Mucosa of descending colon (tissue), 3 donors: ENCODE measurements at regions not wholly inside any gene's neighbourhood (a gene's known extent, or its start where the extent isn't known, plus 50 kb on each side); places are given as distances from the start of the nearest gene placed in this dataset.

Experiments
- ATAC-seq: fragments of 200-7000 bp; cut with Tn5 transposase; one replicate; pipeline ENCODE4 v1.9.1; 2020; ENCODE audit warnings: mild to moderate bottlenecking, moderate library complexity
- DNase-seq, 3 donors: peaks; one replicate each; pipeline ENCODE4 v3.0.0-alpha.2; 2020
- H3K36me3 ChIP-seq: fragments of 200-600 bp; one replicate; pipeline ENCODE4 v1.8.0; 2021; ENCODE audit warnings: low read depth, mild to moderate bottlenecking
- H3K4me1 ChIP-seq: fragments of 200-600 bp; one replicate; pipeline ENCODE4 v1.8.0; 2021; ENCODE audit warnings: low read depth, mild to moderate bottlenecking
- H3K4me3 ChIP-seq: fragments of 200-600 bp; one replicate; pipeline ENCODE4 v1.8.0; 2021; ENCODE audit warnings: mild to moderate bottlenecking
- H3K9me3 ChIP-seq: fragments of 200-600 bp; one replicate; pipeline ENCODE4 v1.8.0; 2021; ENCODE audit warnings: mild to moderate bottlenecking
- intact Hi-C, 2 donors: fragments of 100-400 bp; cut with DNase I in 1 of 2; cut with micrococcal nuclease in 1 of 2; formaldehyde crosslinking; loops; one replicate each; pipeline versions ENCODE4 v1.11.0 to v1.11.1; 2022; cut with DNase I, micrococcal nuclease
- TF ChIP-seq, protein P1 (sequence below): fragments of 200-600 bp; IDR thresholded peaks from one replicate; pipeline ENCODE4 v1.8.0; 2022; ENCODE audit warnings: antibody characterized with exemption, mild to moderate bottlenecking
- donor health status: DM: no; HTN: no; CAD: no; lungs with moderate emphysema.
- donor health status: DM: no; HTN: no; CAD: no.
- donor health status: DM: no; HTN: yes; CAD: no.

DNA sequence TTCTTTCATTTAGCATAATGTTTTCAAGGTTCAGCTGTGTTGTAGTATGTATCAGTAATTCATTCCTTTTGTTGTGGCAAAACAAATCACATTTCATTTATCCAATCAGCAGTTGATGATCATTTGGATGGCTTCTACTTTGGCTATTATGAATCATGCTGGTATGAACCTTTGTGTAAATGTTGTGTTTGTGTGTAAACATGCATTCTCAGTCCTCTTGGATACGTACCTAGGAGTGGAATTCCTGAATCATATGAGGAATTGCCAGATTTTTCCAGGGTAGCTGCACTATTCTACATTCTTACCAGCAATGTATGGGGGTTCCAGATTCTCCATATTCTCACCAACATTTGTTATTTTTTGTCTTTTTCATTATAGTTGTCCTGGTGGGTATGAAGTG lies 578.5 kb upstream of the MKI67 start:
- no peak for ATAC-seq
- Histone ChIP-seq H3K4me3 (no peak overlapping the region), H3K36me3 (no peaks in the 10 kb centered on the region), H3K9me3 (no peaks in the 10 kb centered on the region), H3K4me1 (no peaks in the 10 kb centered on the region)
- TF ChIP-seq, protein P1, sequence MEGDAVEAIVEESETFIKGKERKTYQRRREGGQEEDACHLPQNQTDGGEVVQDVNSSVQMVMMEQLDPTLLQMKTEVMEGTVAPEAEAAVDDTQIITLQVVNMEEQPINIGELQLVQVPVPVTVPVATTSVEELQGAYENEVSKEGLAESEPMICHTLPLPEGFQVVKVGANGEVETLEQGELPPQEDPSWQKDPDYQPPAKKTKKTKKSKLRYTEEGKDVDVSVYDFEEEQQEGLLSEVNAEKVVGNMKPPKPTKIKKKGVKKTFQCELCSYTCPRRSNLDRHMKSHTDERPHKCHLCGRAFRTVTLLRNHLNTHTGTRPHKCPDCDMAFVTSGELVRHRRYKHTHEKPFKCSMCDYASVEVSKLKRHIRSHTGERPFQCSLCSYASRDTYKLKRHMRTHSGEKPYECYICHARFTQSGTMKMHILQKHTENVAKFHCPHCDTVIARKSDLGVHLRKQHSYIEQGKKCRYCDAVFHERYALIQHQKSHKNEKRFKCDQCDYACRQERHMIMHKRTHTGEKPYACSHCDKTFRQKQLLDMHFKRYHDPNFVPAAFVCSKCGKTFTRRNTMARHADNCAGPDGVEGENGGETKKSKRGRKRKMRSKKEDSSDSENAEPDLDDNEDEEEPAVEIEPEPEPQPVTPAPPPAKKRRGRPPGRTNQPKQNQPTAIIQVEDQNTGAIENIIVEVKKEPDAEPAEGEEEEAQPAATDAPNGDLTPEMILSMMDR = no peak
- intact Hi-C loops = no loop called here
- DNase-seq = no peak

DNA sequence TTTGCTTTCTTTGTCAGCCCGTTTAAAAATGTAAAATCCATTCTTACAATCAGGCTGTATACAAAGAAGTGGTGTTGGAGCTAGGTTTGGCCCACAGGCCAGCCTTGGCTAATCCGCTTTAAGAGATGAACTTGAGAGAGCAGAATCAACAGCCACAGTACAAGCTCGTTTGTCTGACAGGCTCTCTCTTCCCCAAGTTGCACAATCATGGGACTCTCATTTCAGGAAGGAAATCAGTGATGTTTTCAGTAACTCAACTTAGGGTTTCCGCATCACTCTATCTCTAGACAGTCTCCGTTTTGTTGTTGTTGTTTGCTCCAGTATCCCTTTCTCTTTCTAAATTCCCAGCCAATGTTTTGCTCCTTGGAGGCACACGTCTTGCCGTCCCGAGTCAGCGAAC lies 582.0 kb upstream of the MKI67 start:
- H3K4me1 ChIP-seq = no peaks in the 10 kb centered on the region
- ATAC-seq = no peak
- intact Hi-C loops = no loop called here
- H3K9me3 ChIP-seq = no peaks in the 10 kb centered on the region
- DNase-seq = no peak
- TF ChIP-seq, protein P1 = no peak
- no peaks in the 10 kb centered on the region for H3K36me3 ChIP-seq
- H3K4me3 ChIP-seq = no peak overlapping the region

DNA sequence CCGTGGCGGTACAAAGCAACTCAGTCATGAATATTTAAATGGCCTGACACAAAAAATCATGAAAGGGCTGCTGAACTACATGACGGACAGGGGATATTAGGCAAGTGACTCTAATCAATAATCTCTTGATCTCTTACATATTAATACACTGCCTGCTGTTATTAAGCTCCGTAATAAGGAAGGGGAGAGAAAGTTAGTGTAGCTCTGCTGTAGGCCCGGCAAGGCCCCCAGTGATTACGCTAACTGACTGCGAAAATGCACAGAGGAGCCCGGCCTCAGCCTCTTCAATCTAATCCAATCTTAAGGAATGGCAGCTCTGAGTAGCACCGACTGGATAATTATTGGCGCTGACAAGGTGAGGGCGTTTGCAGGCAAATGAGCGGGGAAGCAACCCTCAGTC lies 583.5 kb upstream of the MKI67 start:
- DNase-seq = no peak
- no peaks in the 10 kb centered on the region for H3K9me3 ChIP-seq
- no peaks in the 10 kb centered on the region for H3K4me1 ChIP-seq
- TF ChIP-seq, protein P1 = no peak
- intact Hi-C loops = no loop called here
- no peak for ATAC-seq
- no peak overlapping the region for H3K4me3 ChIP-seq
- no peaks in the 10 kb centered on the region for H3K36me3 ChIP-seq

DNA sequence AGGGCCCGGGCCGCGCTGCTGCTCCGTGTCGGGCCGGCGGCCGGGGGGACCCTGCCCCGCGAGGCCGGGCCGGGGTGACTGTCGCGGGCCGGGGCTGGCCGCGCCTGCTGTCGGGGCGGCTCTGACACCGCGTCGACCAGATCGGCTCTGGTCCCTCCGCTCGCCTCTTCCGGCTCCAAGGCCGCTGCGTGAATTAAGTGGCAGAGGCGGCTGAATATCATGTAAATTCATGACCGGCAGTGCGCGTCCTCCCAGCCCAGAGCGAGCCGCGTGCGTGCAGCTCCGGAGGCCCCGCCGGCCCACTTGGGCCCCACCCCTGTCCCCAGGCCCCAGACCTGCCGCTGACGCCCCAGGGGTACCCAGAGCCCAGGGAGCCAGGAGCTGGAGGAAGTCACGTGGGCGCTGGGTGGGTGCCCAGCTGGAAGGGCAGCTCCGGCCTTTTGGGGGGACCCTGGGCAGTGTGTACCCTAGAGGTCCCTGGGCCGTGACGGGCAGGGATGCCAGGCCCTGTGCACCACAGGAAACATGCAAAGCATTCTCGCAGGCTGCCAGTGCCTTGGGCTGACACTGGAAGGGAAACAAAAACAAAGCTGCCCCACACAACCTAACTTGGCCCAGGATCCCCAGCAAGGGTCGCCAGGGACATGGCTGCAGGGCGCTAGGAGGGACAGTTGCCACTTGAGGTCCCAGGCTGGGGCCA lies 584.0 kb upstream of the MKI67 start:
- no peak for ATAC-seq
- TF ChIP-seq, protein P1 = no peak
- DNase-seq = no peak
- intact Hi-C loops = no loop called here
- Histone ChIP-seq H3K4me1 (no peaks in the 10 kb centered on the region), H3K36me3 (no peaks in the 10 kb centered on the region), H3K4me3 (no peak overlapping the region), H3K9me3 (no peaks in the 10 kb centered on the region)

DNA sequence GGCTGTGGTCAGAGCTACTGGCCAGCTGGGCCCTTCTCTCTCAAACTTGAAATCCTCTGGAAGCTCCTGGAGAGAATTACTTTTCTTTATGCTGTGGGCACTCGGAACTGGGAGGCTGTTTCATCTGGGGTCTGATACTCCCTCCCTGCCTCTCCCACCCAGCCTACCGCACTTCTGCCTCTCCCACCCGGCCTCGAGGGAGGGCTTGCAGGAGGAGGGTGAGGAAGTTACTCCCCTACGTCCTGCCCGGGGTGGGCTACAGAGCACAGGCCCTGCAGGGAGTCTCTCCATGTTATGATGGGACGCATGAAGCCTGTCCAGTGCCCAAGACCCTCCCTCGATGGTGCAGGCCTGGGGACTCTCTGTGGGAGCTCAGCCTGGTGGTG lies 584.6 kb upstream of the MKI67 start:
- TF ChIP-seq, protein P1 = no peak
- Histone ChIP-seq H3K36me3 (no peaks in the 10 kb centered on the region), H3K4me1 (no peaks in the 10 kb centered on the region), H3K4me3 (no peak overlapping the region), H3K9me3 (no peaks in the 10 kb centered on the region)
- DNase-seq (no peak), ATAC-seq (no peak)
- intact Hi-C loops = no loop called here

DNA sequence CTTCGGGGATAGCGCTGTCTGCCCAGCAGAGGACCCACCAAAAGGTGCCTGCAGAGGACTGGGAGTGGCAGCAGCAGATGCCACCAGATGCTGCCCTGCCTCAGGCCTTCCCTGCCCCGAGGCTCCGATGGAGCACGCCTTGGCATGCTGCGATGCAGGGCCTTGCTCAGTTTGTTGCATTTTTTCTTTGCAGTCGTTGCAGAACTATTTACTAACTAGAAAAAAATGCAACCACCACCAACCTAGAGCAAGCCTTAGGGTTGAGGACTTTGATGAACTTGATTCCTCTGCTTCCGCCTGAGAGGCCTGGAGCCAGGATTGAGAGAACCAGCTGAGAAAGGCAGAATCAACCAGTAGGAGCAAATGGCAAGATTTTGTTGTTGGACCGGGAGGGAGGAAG lies 585.6 kb upstream of the MKI67 start:
- H3K4me3 ChIP-seq = no peak overlapping the region
- intact Hi-C loops = no loop called here
- H3K4me1 ChIP-seq = no peaks in the 10 kb centered on the region
- H3K36me3 ChIP-seq = no peaks in the 10 kb centered on the region
- TF ChIP-seq, protein P1 = no peak
- ATAC-seq (no peak), DNase-seq (no peak)
- H3K9me3 ChIP-seq = no peaks in the 10 kb centered on the region
